Esophagus squamous epithelium (tissue), 5 donors: ENCODE measurements at regions not wholly inside any gene's neighbourhood (a gene's known extent, or its start where the extent isn't known, plus 50 kb on each side); places are given as distances from the start of the nearest gene placed in this dataset.

ENCODE experiments used
- DNase-seq: peaks from one replicate; lab custom pipeline; 2025; lab: John Stamatoyannopoulos, UW
- H3K27ac ChIP-seq, 4 donors: fragments of 200-600 bp; sonication (generic); one replicate each; pipeline ENCODE4 v1.5.1; 2016 to 2019; ENCODE audit warnings: mild to moderate bottlenecking in 1 of 4
- H3K27me3 ChIP-seq, 4 donors: fragments of 200-600 bp; sonication (generic); 1 replicate in 3 of 4; 2 replicates in 1 of 4; pipeline versions ENCODE4 v1.5.1 to v1.6.0; 2017 to 2021; ENCODE audit warnings: antibody characterized with exemption in 1 of 4
- H3K36me3 ChIP-seq, 3 donors: fragments of 200-600 bp; sonication (generic); one replicate each; pipeline ENCODE4 v1.5.1; 2016 to 2019
- H3K4me1 ChIP-seq, 3 donors: fragments of 200-600 bp; sonication (generic); one replicate each; pipeline ENCODE4 v1.5.1; 2017 to 2019
- H3K4me3 ChIP-seq, 4 donors: fragments of 200-600 bp; sonication (generic); 1 replicate in 3 of 4; 2 replicates in 1 of 4; pipeline ENCODE4 v1.5.1; 2016 to 2019; ENCODE audit warnings: mild to moderate bottlenecking in 2 of 4, moderate library complexity in 1 of 4
- H3K9me3 ChIP-seq, 3 donors: fragments of 200-600 bp; sonication (generic); one replicate each; pipeline ENCODE4 v1.5.1; 2016 to 2019
- CTCF ChIP-seq, 6 experiments: fragments of 450-650 bp in 4 of 6; fragments of 200-600 bp in 2 of 6; sonication (generic) in 2 of 6; IDR thresholded peaks; one replicate each; pipeline ENCODE4 v1.5.1; 2016 to 2019; ENCODE audit warnings: antibody characterized with exemption in 6 of 6, mild to moderate bottlenecking in 4 of 6, moderate library complexity in 4 of 6
- POLR2A ChIP-seq, 4 donors: fragments of 450-650 bp; IDR thresholded peaks; one replicate each; pipeline ENCODE4 v1.6.1; 2017; ENCODE audit warnings: antibody characterized with exemption in 4 of 4, mild to moderate bottlenecking in 4 of 4, moderate library complexity in 3 of 4
- WGBS, 2 donors: methylation state at CpG; one replicate each; pipeline ENCODE4 v1.1.5; 2018; 5-methylcytosine and 5-hydroxymethylcytosine counted together
- intact Hi-C: fragments of 100-400 bp; cut with DNase I; formaldehyde crosslinking; loops from one replicate; pipeline ENCODE4 v1.15.0; 2022
- donor health status: DM: yes; HTN: yes; CAD: no.

GRCh38 chr2:74735009-74735408 lies 81.0 kb downstream of the SEMA4F start:
- no peak for DNase-seq
- Histone ChIP-seq H3K36me3 (no peaks in the 10 kb centered on the region), H3K27ac (peak overlapping the region in 3 of 4 donors; percentile 40 to 73 (median 46)), H3K4me1 (peaks cover under 1 to 34% (median 4%) of the 10 kb centered on the region in 3 donors), H3K4me3 (no peak overlapping the region), H3K9me3 (peaks cover 0 to 8% (median 0%) of the 10 kb centered on the region in 3 donors), H3K27me3 (peaks cover 0 to 4% (median 0%) of the 10 kb centered on the region in 4 donors)
- 32 to 52% methylated on average over 2 of the region's 2 CpGs for WGBS, 2 donors
- no peak for TF ChIP-seq CTCF (IDR thresholded peaks at IDR 0.05)
- no peak for TF ChIP-seq POLR2A (IDR thresholded peaks at IDR 0.05)
- intact Hi-C loops, result no loop called here

- intact Hi-C loops, result no loop called here
- TF ChIP-seq POLR2A (IDR thresholded peaks at IDR 0.05) (no peak), CTCF (IDR thresholded peaks at IDR 0.05) (no peak)
- no peak for DNase-seq
- Histone ChIP-seq H3K4me3 (no peak overlapping the region), H3K27ac (peak overlapping the region in 3 of 4 donors; percentile 40 to 73 (median 46)), H3K36me3 (no peaks in the 10 kb centered on the region), H3K4me1 (peaks cover 6 to 40% (median 6%) of the 10 kb centered on the region in 3 donors), H3K27me3 (peaks cover 0 to 4% (median 0%) of the 10 kb centered on the region in 4 donors), H3K9me3 (peaks cover 0 to 8% (median 0%) of the 10 kb centered on the region in 3 donors)
- 37 to 49% methylated on average over 3 of the region's 3 CpGs for WGBS, 2 donors
Observed at GRCh38 chr2:74735564-74735963, 81.5 kb downstream of the SEMA4F start.

GRCh38 chr2:74736589-74736988 lies 82.5 kb downstream of the SEMA4F start:
- DNase-seq, result no peak
- Histone ChIP-seq H3K9me3 (peaks cover 0 to 8% (median 0%) of the 10 kb centered on the region in 3 donors), H3K27me3 (no peaks in the 10 kb centered on the region), H3K4me1 (peaks cover 14 to 50% (median 15%) of the 10 kb centered on the region in 3 donors), H3K27ac (no peak overlapping the region), H3K36me3 (no peaks in the 10 kb centered on the region), H3K4me3 (no peak overlapping the region)
- 74 to 76% methylated on average over 2 of the region's 2 CpGs for WGBS, 2 donors
- intact Hi-C loops, result no loop called here
- no peak for TF ChIP-seq POLR2A (IDR thresholded peaks at IDR 0.05)
- no peak for TF ChIP-seq CTCF (IDR thresholded peaks at IDR 0.05)

- H3K9me3 ChIP-seq, result peaks cover 0 to 8% (median 0%) of the 10 kb centered on the region in 3 donors
- H3K36me3 ChIP-seq, result no peaks in the 10 kb centered on the region
- intact Hi-C loops, result no loop called here
- DNase-seq, result no peak
- TF ChIP-seq CTCF (IDR thresholded peaks at IDR 0.05) (no peak), POLR2A (IDR thresholded peaks at IDR 0.05) (no peak)
- 46 to 50% methylated on average over 4 to 6 of the region's 6 CpGs for WGBS, 2 donors
- H3K27ac ChIP-seq, result peak overlapping the region in 1 of 4 donors; percentile 54
- H3K4me1 ChIP-seq, result peaks cover 14 to 70% (median 21%) of the 10 kb centered on the region in 3 donors
- H3K4me3 ChIP-seq, result no peak overlapping the region
- H3K27me3 ChIP-seq, result no peaks in the 10 kb centered on the region
Observed at GRCh38 chr2:74738586-74738985, 84.5 kb downstream of the SEMA4F start.

- H3K27me3 ChIP-seq, result no peaks in the 10 kb centered on the region
- no peak overlapping the region for H3K4me3 ChIP-seq
- intact Hi-C loops, result no loop called here
- no peaks in the 10 kb centered on the region for H3K36me3 ChIP-seq
- DNase-seq, result no peak
- H3K27ac ChIP-seq, result peak overlapping the region in 1 of 4 donors; percentile 54
- peaks cover 0 to 8% (median 0%) of the 10 kb centered on the region in 3 donors for H3K9me3 ChIP-seq
- peaks cover 14 to 69% (median 21%) of the 10 kb centered on the region in 3 donors for H3K4me1 ChIP-seq
- no peak for TF ChIP-seq POLR2A (IDR thresholded peaks at IDR 0.05)
- no peak for TF ChIP-seq CTCF (IDR thresholded peaks at IDR 0.05)
Observed at GRCh38 chr2:74739129-74739528, 85.1 kb downstream of the SEMA4F start.
